GM20000 (cell line): ENCODE measurements at regions not wholly inside any gene's neighbourhood (a gene's known extent, or its start where the extent isn't known, plus 50 kb on each side); places are given as distances from the start of the nearest gene placed in this dataset.

Experiments used
- DNase-seq: peaks from one replicate; pipeline ENCODE4 v3.0.0; 2012; ENCODE audit warnings: low spot score
- TF ChIP-seq, protein P1 (sequence below): IDR thresholded peaks from 2 replicates; pipeline ENCODE4 v1.5.1; 2012; ENCODE audit warnings: mild to moderate bottlenecking, control low read depth; ENCODE audit errors: extremely low read depth, missing control alignments

DNA sequence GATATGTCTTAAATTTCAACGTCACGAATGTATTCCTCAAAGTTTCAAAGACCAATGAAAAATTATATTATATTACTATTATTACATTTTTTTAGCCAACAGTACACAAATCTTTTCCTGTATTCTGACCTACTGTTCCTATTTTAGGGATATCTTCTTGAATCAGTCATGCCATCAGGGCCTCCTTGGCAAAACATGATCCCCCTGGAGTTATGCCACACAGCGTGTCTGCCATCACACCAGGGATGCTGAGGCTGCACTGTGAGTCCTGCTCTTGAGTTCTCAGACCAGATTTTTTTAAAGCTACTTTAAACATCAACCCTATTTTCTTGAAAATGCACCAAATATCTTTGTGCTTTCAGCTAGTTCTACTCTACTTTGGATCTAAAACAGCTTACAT, 425.9 kb upstream of the ZNF385D start:
- DNase-seq: no peak
- TF ChIP-seq, protein P1, sequence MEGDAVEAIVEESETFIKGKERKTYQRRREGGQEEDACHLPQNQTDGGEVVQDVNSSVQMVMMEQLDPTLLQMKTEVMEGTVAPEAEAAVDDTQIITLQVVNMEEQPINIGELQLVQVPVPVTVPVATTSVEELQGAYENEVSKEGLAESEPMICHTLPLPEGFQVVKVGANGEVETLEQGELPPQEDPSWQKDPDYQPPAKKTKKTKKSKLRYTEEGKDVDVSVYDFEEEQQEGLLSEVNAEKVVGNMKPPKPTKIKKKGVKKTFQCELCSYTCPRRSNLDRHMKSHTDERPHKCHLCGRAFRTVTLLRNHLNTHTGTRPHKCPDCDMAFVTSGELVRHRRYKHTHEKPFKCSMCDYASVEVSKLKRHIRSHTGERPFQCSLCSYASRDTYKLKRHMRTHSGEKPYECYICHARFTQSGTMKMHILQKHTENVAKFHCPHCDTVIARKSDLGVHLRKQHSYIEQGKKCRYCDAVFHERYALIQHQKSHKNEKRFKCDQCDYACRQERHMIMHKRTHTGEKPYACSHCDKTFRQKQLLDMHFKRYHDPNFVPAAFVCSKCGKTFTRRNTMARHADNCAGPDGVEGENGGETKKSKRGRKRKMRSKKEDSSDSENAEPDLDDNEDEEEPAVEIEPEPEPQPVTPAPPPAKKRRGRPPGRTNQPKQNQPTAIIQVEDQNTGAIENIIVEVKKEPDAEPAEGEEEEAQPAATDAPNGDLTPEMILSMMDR: no peak

- DNase-seq: no peak
- TF ChIP-seq, protein P1: no peak
Measured at GRCh38 chr3:22189616-22190015, 438.6 kb upstream of the ZNF385D start.

- DNase-seq: no peak
- TF ChIP-seq, protein P1: no peak
Measured at GRCh38 chr3:22199095-22199494, 448.1 kb upstream of the ZNF385D start.

GRCh38 chr3:22208844-22209243, 457.8 kb upstream of the ZNF385D start:
- DNase-seq: no peak
- TF ChIP-seq, protein P1: no peak

DNA sequence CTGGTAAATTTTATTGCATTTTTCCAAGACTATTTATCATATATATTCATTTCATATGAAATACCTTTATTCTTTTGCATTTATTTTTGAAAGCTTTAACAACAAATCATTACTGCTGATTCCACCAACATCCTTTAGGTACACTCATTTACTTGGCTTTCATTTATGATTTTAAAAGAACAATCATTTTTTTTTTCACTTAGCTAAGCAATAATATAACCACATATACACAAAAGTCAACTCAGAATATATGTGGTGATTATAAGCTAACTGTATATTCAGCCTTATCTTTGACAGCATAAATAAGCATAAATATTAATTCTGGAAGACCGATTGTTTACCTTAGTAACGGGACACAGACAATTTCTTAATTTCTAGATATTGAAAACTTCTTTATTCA, 458.6 kb upstream of the ZNF385D start:
- TF ChIP-seq, protein P1: no peak
- no peak for DNase-seq

GRCh38 chr3:22210693-22211092, 459.7 kb upstream of the ZNF385D start:
- DNase-seq: no peak
- TF ChIP-seq, protein P1: no peak

- no peak for DNase-seq
- TF ChIP-seq, protein P1: no peak
Measured at GRCh38 chr3:22216601-22217000, 465.6 kb upstream of the ZNF385D start.
